ENCODE measurements at regions not wholly inside any gene's neighbourhood (a gene's known extent, or its start where the extent isn't known, plus 50 kb on each side); places are given as distances from the start of the nearest gene placed in this dataset.

DNA sequence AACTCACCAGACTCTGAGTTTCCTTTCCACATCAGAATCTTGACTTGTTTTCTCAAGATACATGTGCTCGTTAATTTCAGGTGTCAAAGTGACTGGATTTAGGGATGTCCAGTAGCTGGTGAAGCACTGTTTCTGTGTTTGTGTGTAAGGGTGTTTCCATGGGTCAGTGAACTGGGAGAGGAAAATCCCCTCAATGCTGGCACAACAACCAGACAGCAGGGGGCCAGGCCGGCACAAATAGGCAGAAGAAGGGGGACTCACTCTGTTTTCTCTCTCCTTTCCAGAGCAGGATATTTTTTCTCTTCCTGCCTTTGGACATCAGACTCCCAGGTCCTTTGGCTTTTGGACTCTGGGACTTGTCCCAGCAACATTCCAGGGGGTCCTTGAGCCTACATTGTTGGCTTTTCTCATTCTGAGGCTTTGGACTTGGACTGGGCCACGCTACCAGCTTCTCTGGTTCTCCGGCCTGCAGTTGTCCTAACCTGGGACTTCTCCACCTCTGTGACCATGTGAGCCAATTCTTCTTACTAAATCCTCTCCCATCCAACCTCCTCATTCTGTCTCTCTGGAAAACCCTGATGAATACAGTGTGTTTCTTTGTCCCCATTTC, 144.0 kb downstream of the CAAP1 start:
- Mint-ChIP-seq H3K27me3 (ENCODE audit: low read depth) (peaks cover 2% of the 10 kb centered on the region), H3K9me3 (peaks cover 8% of the 10 kb centered on the region), H3K36me3 (ENCODE audit: low read depth) (no peaks in the 10 kb centered on the region), H3K27ac (ENCODE audit: unreplicated experiment) (no peak overlapping the region), H3K4me3 (no peak overlapping the region), H3K4me1 (peaks cover 16% of the 10 kb centered on the region)
- DNase-seq (ENCODE audit: low read depth, low spot score), result no peak
- TF ChIP-seq, protein P1, sequence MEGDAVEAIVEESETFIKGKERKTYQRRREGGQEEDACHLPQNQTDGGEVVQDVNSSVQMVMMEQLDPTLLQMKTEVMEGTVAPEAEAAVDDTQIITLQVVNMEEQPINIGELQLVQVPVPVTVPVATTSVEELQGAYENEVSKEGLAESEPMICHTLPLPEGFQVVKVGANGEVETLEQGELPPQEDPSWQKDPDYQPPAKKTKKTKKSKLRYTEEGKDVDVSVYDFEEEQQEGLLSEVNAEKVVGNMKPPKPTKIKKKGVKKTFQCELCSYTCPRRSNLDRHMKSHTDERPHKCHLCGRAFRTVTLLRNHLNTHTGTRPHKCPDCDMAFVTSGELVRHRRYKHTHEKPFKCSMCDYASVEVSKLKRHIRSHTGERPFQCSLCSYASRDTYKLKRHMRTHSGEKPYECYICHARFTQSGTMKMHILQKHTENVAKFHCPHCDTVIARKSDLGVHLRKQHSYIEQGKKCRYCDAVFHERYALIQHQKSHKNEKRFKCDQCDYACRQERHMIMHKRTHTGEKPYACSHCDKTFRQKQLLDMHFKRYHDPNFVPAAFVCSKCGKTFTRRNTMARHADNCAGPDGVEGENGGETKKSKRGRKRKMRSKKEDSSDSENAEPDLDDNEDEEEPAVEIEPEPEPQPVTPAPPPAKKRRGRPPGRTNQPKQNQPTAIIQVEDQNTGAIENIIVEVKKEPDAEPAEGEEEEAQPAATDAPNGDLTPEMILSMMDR (conservative IDR thresholded peaks at IDR 0.05), result no peak

DNA sequence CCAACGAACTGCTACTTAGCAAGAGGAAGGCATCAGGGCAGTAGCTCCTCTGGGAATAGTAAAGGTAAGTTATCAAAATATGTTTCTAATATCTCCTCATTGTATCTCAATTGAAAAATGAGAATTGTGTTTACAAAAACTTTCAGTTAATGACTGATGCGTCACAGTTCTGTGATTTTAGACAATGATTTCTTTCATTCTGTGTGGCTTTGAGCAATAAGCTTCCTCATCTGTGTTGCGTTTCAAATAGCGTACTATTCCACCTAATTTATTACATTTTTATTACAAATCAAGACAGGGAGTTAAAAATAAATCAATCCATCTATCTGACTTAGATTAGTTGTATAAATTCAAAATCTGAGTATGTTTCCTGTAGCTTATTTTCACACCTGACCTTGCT, 145.0 kb downstream of the CAAP1 start:
- DNase-seq (ENCODE audit: low read depth, low spot score), result no peak
- Mint-ChIP-seq H3K27me3 (ENCODE audit: low read depth) (peaks cover 2% of the 10 kb centered on the region), H3K27ac (ENCODE audit: unreplicated experiment) (no peak overlapping the region), H3K36me3 (ENCODE audit: low read depth) (no peaks in the 10 kb centered on the region), H3K4me3 (no peak overlapping the region), H3K4me1 (peaks cover 18% of the 10 kb centered on the region), H3K9me3 (peaks cover 8% of the 10 kb centered on the region)
- TF ChIP-seq, protein P1 (conservative IDR thresholded peaks at IDR 0.05), result no peak

DNA sequence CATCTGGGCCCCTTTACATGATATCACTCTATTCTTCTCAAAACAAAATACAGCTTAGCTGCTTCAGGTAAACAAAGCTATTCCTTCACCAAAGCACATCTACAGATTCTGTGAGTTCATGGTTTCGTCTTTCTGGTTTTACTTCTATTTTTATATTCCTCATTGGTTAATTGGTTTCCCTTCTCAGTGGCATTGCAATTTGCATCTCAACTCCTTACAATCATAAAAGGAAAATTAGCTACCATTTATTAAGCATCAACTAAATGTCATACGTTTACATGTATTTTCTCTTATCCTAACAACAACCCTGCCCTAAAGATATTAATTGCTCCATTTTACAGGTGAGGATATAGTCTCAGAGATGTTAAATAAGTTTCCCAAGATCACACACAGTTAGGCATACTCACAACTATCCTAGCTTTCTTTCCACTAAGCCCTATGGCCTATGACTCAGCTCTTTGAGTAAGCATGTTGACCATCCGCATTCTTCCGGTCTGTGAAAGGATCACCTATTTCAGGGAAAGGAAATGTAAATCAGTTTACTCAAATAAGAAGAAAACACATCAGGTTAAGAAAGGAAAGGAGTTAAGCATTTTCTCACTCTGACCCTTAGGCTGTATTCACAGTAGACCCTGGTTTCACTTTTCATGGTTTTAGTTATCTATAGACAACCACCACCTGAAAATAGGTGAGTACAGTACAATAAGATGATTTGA, 146.1 kb downstream of the CAAP1 start:
- no peak for DNase-seq (ENCODE audit: low read depth, low spot score)
- Mint-ChIP-seq H3K9me3 (peaks cover 5% of the 10 kb centered on the region), H3K27ac (ENCODE audit: unreplicated experiment) (no peak overlapping the region), H3K27me3 (ENCODE audit: low read depth) (peaks cover 2% of the 10 kb centered on the region), H3K36me3 (ENCODE audit: low read depth) (no peaks in the 10 kb centered on the region), H3K4me1 (peaks cover 18% of the 10 kb centered on the region), H3K4me3 (no peak overlapping the region)
- TF ChIP-seq, protein P1 (conservative IDR thresholded peaks at IDR 0.05), result no peak

DNA sequence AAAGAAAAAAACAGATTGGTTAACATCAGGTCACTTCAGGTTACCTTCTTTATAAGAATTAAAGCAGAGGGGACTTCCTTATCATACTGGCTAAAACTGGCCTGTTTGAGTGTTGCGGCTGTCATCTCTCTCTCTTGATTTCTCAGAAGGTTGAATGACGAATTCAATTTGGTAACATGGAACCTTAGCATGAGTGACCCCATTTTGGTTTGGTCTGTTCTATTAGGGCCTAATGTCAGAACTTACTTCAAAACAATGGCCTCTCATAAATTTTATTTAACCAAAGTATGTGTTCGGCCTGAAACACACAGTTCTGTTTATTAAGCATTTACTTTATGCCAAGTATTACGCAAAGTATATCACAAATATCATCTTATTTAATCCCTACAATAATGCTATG, 147.5 kb downstream of the CAAP1 start:
- H3K4me1 Mint-ChIP-seq, result peaks cover 13% of the 10 kb centered on the region
- TF ChIP-seq, protein P1 (conservative IDR thresholded peaks at IDR 0.05), result no peak
- peaks cover 2% of the 10 kb centered on the region for H3K27me3 Mint-ChIP-seq (ENCODE audit: low read depth)
- H3K27ac Mint-ChIP-seq (ENCODE audit: unreplicated experiment), result no peak overlapping the region
- H3K4me3 Mint-ChIP-seq, result no peak overlapping the region
- peaks cover 2% of the 10 kb centered on the region for H3K9me3 Mint-ChIP-seq
- H3K36me3 Mint-ChIP-seq (ENCODE audit: low read depth), result no peaks in the 10 kb centered on the region
- DNase-seq (ENCODE audit: low read depth, low spot score), result no peak

DNA sequence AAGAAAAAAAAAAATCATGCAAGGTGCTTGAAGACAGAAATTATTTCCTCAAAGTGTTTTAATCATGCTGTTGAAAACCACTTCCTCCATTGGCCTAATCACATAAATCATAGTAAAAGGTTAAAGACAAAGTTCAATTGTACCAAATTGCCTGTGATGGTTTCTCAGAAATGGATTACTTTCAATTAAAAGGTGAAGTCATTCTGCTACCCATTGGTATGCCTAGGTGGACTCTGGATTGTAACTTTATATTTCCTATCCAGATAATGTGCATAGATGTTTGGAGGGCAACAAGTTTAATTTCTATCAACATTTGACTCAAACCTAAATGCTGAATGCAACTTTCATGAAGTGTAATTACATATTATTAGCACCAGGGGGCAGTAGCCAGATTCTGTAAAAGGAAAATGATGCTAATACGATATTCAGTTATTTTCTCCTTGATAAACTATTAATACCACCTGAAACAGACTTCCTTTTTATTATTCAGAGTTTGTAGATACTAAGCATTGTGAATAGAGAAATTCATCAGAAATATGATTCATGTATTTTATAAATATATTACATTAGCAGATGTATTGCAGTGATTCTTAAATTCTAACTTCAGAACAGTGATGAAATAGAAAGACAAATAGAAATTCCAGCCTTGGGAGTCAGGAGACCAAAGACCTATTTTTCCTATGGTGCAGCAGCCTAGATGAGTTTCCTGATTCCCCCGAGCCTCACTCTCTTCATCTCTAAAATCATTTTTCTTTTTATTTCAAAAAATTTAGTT, 148.2 kb downstream of the CAAP1 start:
- Mint-ChIP-seq H3K36me3 (ENCODE audit: low read depth) (peaks cover 4% of the 10 kb centered on the region), H3K9me3 (peaks cover 4% of the 10 kb centered on the region), H3K4me1 (peaks cover 10% of the 10 kb centered on the region), H3K27ac (ENCODE audit: unreplicated experiment) (no peak overlapping the region), H3K4me3 (no peak overlapping the region), H3K27me3 (ENCODE audit: low read depth) (peaks cover 2% of the 10 kb centered on the region)
- TF ChIP-seq, protein P1 (conservative IDR thresholded peaks at IDR 0.05), result peak; percentile 89
- no peak for DNase-seq (ENCODE audit: low read depth, low spot score)
